Right lobe of liver (tissue), 6 donors: ENCODE measurements at regions not wholly inside any gene's neighbourhood (a gene's known extent, or its start where the extent isn't known, plus 50 kb on each side); places are given as distances from the start of the nearest gene placed in this dataset.

Experiments used
- ATAC-seq, 4 donors: fragments of 200-7000 bp; cut with Tn5 transposase; one replicate each; pipeline ENCODE4 v1.9.1; 2020; ENCODE audit warnings: mild to moderate bottlenecking in 4 of 4, moderate library complexity in 4 of 4
- DNase-seq, 3 donors: peaks; one replicate each; pipeline ENCODE4 v3.0.0-alpha.2; 2020
- H3K27ac ChIP-seq, 3 donors: fragments of 200-600 bp; one replicate each; pipeline ENCODE4 v1.8.0; 2022
- H3K27me3 ChIP-seq, 2 donors: fragments of 200-600 bp; one replicate each; pipeline ENCODE4 v1.8.0; 2022
- H3K36me3 ChIP-seq, 4 donors: fragments of 200-600 bp; sonication (generic) in 1 of 4; one replicate each; pipeline versions ENCODE4 v1.5.1 to v1.8.0; 2017 to 2022; ENCODE audit warnings: control low read depth in 1 of 4
- H3K4me1 ChIP-seq, 4 donors: fragments of 200-600 bp; sonication (generic) in 1 of 4; one replicate each; pipeline versions ENCODE4 v1.5.1 to v1.8.0; 2017 to 2022; ENCODE audit warnings: control low read depth in 1 of 4
- H3K4me3 ChIP-seq, 3 donors: fragments of 200-600 bp; one replicate each; pipeline ENCODE4 v1.8.0; 2022
- H3K9me3 ChIP-seq, 4 donors: fragments of 200-600 bp; sonication (generic) in 1 of 4; one replicate each; pipeline versions ENCODE4 v1.5.1 to v1.8.0; 2017 to 2022; ENCODE audit warnings: control low read depth in 1 of 4
- POLR2A ChIP-seq: fragments of 450-650 bp; IDR thresholded peaks from one replicate; pipeline ENCODE4 v1.6.1; 2017; ENCODE audit warnings: antibody characterized with exemption, mild to moderate bottlenecking
- WGBS: methylation state at CpG from one replicate; pipeline ENCODE4 v1.1.6; 2018; ENCODE audit warnings: low coverage, low lambda C conversion rate; ENCODE audit not compliant: insufficient coverage; ENCODE audit errors: missing lambda C conversion rate; 5-methylcytosine and 5-hydroxymethylcytosine counted together
- intact Hi-C, 2 donors: fragments of 100-400 bp; cut with DNase I; formaldehyde crosslinking; loops; one replicate each; pipeline versions ENCODE4 v1.11.2 to v1.14.1; 2022
- TF ChIP-seq, protein P1 (sequence below), 4 donors: fragments of 200-600 bp in 3 of 4; fragments of 450-650 bp in 1 of 4; IDR thresholded peaks; one replicate each; pipeline versions ENCODE4 v1.5.1 to v1.8.0; 2016 to 2022; ENCODE audit warnings: antibody characterized with exemption in 4 of 4, mild to moderate bottlenecking in 2 of 4
- donor health status: DM: no; HTN: yes; CAD: no.
- donor health status: DM: no; HTN: no; CAD: no.
- donor health status: DM: no; HTN: no; CAD: no.
- donor health status: DM: no; HTN: yes; CAD: no.
- donor health status: DM: no; HTN: yes; CAD: no.

DNA sequence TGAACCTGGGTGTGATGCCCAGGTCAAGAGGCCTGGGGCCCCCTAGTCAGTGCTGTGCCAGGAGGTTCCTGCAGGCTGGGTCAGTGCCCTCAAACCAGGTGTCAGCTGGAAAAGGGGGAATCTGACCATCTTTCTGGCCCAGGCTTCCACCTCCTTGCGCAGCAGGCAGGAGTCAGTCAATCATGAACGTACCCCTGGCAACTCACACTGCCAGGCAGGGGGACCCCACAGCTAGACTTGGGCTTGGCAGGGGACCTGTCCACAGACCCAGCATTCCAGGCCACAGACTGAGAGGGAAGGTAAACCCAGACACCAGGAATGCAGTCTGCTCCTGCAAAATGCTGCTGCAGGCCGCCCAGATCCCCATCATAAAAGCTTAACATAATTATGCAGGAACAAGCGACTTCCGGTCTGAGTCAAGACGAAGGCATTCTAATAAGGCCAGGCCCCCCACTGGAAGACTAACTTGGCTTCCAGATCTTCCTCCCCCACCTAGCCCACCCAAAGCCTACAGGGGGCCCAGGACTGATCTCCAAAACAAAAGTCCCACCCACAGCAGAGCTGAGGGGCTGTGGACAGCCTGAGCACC is 156.3 kb downstream of the BCOR start:
- ATAC-seq (no peak), DNase-seq (no peak)
- intact Hi-C loops: no loop called here
- no peaks in the 10 kb centered on the region for H3K27me3 ChIP-seq
- H3K4me3 ChIP-seq: no peak overlapping the region
- no peaks in the 10 kb centered on the region for H3K36me3 ChIP-seq
- H3K9me3 ChIP-seq: no peaks in the 10 kb centered on the region
- H3K4me1 ChIP-seq: no peaks in the 10 kb centered on the region
- TF ChIP-seq, protein P1, sequence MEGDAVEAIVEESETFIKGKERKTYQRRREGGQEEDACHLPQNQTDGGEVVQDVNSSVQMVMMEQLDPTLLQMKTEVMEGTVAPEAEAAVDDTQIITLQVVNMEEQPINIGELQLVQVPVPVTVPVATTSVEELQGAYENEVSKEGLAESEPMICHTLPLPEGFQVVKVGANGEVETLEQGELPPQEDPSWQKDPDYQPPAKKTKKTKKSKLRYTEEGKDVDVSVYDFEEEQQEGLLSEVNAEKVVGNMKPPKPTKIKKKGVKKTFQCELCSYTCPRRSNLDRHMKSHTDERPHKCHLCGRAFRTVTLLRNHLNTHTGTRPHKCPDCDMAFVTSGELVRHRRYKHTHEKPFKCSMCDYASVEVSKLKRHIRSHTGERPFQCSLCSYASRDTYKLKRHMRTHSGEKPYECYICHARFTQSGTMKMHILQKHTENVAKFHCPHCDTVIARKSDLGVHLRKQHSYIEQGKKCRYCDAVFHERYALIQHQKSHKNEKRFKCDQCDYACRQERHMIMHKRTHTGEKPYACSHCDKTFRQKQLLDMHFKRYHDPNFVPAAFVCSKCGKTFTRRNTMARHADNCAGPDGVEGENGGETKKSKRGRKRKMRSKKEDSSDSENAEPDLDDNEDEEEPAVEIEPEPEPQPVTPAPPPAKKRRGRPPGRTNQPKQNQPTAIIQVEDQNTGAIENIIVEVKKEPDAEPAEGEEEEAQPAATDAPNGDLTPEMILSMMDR (IDR thresholded peaks at IDR 0.05): no peak
- no peak for TF ChIP-seq POLR2A
- no peak overlapping the region for H3K27ac ChIP-seq
- WGBS: no CpG with 5 or more reads among the region's 6 CpGs

DNA sequence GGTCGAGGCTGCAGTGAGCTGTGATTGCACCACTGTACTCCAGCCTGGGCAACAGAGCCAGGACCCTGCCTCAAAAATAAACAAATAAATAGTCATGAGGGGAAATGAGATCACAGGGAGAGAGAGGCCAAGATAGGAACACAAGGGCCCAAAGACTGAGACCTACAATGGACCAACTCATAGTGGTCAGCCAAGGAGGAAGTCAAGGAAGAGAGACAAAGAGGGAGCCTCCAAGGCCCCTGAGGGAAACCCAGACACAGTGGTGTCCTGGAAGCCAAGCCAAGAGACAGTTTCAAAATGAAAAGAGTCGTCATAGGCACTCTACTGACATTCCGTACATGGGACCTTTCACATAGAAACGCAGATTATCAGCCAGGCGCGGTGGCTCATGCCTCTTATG is 153.3 kb downstream of the BCOR start:
- H3K4me3 ChIP-seq: no peak overlapping the region
- H3K36me3 ChIP-seq: no peaks in the 10 kb centered on the region
- DNase-seq (no peak), ATAC-seq (no peak)
- no peaks in the 10 kb centered on the region for H3K4me1 ChIP-seq
- TF ChIP-seq POLR2A: no peak
- TF ChIP-seq, protein P1 (IDR thresholded peaks at IDR 0.05): no peak
- no peaks in the 10 kb centered on the region for H3K9me3 ChIP-seq
- no peak overlapping the region for H3K27ac ChIP-seq
- intact Hi-C loops: no loop called here
- H3K27me3 ChIP-seq: no peaks in the 10 kb centered on the region
- WGBS: 79% methylated on average over 6 of the region's 6 CpGs

DNA sequence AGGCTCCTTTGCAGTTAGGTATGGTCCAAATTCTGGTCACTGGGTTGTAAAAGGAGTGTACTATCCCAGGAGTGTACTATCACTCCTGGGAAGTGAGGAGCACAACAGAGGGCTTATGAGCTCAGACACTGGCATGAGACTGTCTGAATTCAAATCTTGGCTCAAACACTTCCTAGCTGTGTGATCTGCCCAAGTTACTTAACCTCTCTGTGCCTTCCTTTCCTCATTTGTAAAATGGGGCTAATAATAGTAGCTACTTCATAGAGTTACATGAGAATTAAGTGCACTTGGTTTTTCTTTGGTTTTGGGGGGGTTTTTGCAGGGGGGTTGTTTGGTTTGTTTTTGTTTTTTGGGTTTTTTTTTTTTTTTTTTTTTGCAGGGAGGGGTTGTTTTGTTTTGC is 152.0 kb downstream of the BCOR start:
- H3K27me3 ChIP-seq: no peaks in the 10 kb centered on the region
- H3K4me1 ChIP-seq: no peaks in the 10 kb centered on the region
- no peak for TF ChIP-seq POLR2A
- TF ChIP-seq, protein P1 (IDR thresholded peaks at IDR 0.05): no peak
- H3K27ac ChIP-seq: no peak overlapping the region
- H3K9me3 ChIP-seq: no peaks in the 10 kb centered on the region
- intact Hi-C loops: no loop called here
- ATAC-seq (no peak), DNase-seq (no peak)
- no peaks in the 10 kb centered on the region for H3K36me3 ChIP-seq
- H3K4me3 ChIP-seq: no peak overlapping the region

DNA sequence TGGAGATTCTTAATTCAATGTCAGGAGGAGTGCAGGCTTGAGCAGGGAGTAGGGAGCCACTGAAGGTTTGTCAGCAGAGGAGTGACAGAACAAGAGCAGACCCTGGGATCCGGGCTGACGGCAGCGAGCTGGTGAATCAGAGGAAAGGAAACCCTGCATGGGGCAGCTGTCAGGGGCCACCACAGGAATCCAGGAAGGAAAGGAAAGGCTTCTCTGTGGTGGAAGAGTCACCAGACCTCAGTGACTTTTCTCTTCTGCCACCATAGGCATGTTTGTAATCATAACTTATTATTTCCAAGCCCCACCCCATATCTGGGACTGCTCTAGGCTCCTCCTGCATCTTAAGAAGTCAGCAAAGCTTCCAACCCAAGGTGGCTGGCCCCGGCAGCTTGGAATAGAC is 150.9 kb downstream of the BCOR start:
- intact Hi-C loops: no loop called here
- H3K4me3 ChIP-seq: no peak overlapping the region
- TF ChIP-seq, protein P1 (IDR thresholded peaks at IDR 0.05): no peak
- no peak for TF ChIP-seq POLR2A
- WGBS: 63% methylated on average over 2 of the region's 4 CpGs
- no peaks in the 10 kb centered on the region for H3K4me1 ChIP-seq
- H3K27me3 ChIP-seq: no peaks in the 10 kb centered on the region
- H3K36me3 ChIP-seq: no peaks in the 10 kb centered on the region
- H3K27ac ChIP-seq: no peak overlapping the region
- ATAC-seq: peak in 1 of 4 donors; percentile 40
- no peak for DNase-seq
- H3K9me3 ChIP-seq: no peaks in the 10 kb centered on the region

DNA sequence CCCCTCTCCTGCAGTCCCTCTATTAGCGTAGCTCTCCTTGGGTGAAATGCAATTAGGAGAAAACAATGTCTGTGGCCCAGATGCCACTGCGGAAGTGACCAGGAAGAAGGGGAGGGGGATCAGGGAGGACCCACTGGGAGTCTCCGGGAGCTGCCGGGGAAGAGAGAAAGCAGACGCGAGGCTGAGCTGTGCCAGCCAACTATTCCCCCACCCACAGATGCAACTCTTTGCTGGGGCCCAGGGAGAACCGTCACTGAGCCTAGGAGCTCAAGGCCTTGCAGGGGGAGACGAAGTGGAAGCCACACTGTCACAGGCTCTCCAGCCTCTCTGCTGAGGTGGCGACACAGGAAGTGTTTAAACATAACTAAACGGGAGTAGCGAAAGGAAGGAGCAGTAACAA is 149.2 kb downstream of the BCOR start:
- intact Hi-C loops: no loop called here

More for the DNA sequence above, 149.2 kb downstream of the BCOR start:
- Histone ChIP-seq H3K27ac (no peak overlapping the region), H3K36me3 (no peaks in the 10 kb centered on the region), H3K4me3 (no peak overlapping the region), H3K27me3 (no peaks in the 10 kb centered on the region), H3K9me3 (no peaks in the 10 kb centered on the region), H3K4me1 (peaks cover 0 to 5% (median 0%) of the 10 kb centered on the region in 4 donors)
- 44% methylated on average over 10 of the region's 11 CpGs for WGBS
- TF ChIP-seq POLR2A: no peak
- TF ChIP-seq, protein P1 (IDR thresholded peaks at IDR 0.05): no peak
- ATAC-seq (no peak), DNase-seq (no peak)
